Fibroblast of skin of abdomen (primary cell): ENCODE measurements at regions not wholly inside any gene's neighbourhood (a gene's known extent, or its start where the extent isn't known, plus 50 kb on each side); places are given as distances from the start of the nearest gene placed in this dataset.

Experiments
- DNase-seq: peaks from one replicate; pipeline ENCODE4 v3.0.0-alpha.2; 2013

DNA sequence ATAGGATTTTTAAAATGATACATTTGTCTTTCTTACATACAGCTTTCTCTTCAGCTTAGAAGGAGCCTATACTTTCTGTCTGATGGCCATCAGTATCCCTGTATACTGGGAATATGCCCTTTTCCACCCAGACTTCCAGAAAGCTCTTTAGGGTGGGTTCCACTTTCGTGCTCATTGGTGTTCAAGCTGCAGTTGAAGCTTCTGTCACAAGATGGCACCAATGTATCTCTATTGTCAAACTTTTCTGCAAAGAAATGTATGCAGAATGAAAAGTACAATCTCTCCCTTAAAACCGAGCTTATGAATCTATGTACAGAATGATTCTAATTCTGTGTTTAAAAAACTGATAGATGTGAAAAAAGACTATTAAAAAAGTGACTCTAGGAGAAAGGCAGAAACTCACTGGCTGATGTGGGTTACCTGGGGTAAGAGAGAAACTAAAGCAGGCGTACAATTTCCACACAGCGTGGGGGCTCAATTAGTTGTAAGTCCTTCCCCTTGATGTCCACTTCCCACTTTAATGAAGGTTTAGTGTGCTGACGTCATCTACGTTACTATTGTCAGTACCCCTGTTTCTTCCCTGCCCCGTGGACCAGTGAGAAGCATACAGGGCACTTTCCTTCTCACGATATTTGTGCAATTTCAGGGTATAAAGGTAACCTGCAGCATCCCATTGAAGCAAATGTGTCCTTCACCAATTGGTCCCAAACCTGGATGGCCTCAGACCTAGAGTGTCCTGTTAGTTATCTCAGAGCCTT lies 57.3 kb upstream of the TCEAL2 start:
- peak; percentile 0 for DNase-seq

GRCh38 chrX:102063445-102064074 lies 61.9 kb upstream of the TCEAL2 start:
- DNase-seq, result no peak

DNA sequence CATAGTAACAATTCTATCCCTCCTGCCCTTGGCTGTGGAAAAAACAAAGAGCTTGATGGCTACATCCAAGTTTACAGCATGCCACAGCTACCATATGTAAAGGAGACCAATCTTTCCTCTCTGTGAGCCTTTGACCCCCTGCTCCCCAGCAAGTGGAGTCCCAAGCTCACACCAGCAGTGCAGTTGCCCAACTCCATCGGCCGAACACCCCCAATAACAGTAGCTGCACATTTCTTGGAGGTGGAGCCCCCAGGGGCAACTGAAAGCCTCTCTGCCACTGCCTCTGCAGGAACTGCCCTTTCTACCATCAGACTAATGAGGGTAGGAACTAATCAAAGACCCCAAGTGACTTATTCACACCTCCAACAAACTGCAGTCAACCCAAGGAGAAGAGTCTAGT lies 81.0 kb upstream of the TCEAL2 start:
- DNase-seq, result no peak

GRCh38 chrX:102043380-102043779 lies 82.1 kb upstream of the TCEAL2 start:
- DNase-seq, result no peak

DNA sequence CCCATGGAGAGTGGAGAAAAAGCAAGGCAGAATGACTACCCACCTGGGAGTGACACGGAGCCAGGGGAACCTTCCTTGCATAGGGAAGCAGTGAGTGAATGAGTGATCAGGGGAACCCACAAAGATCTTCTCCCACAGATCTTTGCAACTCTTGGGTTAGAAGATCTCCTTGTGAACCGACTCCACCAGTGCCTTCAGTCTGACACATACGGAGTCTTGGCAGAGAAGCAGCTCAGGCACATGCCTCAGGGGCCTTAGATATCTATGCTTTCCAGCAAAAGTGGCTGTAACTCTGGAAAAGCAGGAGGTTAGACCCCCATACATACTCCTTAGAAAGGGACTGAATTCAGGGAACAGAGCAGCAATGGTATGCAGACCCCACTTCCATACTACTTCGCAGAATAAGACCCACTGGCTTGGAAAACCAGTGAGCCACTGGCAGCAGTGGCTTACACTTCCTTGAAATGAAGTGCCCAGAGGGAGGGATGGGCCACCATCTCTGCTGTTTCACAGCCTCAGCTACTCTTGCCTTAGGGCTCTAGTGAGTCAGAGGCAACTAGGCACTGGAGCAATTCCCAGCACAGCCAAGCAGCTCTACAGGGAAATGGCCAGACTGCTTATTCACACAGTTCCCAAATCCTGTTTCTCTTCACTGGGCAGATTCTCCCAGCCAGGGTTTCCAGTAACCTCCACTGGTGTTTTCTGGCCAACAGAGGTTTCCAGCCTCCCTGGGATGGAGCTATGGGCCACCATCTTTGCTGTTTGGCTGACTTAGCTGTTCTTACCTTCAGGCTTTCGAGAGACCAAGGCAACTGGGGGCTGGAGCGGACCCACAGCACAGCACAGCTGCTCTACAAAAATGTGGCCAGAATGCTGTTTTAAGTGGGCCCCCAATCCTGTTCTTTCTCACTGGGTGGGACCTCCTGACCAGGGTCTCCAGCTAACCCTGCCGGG lies 82.8 kb upstream of the TCEAL2 start:
- DNase-seq, result no peak

GRCh38 chrX:102029026-102029425 lies 96.5 kb upstream of the TCEAL2 start:
- DNase-seq, result no peak

DNA sequence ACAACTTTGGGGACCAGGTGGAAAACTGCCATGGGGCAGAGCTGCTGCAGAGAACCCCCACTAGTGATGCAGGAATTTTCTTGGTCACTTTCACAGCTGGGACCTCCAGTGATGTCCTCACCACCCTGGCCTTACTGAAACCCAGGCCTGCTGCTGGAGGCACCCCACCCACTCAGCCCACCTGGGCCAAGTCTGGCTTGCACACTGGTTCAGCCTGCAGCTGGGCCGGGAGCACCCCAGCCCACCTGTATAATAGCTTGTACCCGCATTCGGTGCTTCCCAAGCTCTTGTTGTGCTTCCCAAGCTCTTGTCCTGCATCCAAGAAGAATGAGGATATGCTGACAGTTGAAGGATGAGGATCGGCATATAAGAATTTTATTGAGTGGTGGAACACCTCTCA lies 86.4 kb upstream of the ZMAT1 start:
- DNase-seq, result no peak

- no peak for DNase-seq
These were observed 77.1 kb upstream of the ZMAT1 start for GRCh38 chrX:102008901-102009300.

DNA sequence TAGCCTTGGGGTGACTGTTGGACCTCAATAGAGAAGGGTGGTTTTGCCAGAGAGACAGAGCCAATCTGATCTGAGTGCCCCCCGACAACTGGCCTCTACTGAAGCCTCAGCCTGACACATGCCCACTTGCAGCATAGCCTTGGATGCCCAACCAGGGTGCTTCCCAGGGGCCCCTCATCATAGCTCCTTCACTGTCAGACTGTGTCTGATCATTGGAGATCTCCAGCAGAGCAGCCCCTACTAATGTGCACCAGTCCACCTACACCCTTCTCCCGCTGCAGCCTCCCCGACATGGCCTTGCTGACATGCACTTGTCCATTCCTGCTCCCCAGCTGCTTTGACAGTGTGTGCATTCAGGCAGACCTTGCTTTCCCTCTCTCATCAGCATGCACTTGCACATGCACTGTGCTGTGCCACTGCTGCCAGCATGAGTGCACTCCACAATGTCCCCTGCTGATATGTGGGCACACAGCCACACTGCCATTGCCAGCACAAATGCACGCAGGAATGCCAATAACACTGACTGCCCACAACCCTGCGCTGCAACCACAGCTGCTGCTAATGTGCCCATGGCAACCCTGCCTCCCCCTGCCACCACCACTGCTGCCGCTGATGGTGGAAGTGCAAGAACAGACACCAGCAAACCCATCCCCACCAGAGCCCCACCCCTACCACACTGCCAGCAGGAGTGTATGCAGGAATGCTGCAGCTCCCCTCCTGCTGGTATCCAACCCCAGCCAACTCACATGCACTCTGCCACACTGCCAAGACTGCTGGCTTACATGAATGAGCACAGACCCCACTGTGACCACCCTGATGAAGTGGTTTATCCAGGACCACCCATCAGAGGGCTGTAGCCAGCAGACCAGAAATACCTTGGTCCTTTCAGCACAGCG lies 68.1 kb upstream of the ZMAT1 start:
- DNase-seq, result no peak

DNA sequence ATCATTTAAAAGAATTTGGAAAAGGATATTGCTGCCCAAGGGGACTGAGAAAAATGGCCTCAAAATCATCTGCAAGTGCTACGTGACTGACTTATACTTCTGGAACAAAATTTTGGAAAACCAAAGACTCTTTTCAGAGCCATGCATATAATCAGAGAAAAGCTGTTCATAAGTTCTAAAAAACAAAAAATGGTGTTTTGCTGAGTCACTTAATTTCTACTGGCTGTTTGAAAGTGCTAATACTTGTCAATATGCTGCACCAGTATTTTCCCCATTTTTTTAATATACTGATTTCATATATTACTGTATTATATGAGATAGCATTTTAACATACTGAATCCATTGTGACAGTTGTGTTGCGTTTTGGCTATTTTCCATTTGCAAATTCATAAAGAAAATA lies 61.5 kb upstream of the ZMAT1 start:
- no peak for DNase-seq

DNA sequence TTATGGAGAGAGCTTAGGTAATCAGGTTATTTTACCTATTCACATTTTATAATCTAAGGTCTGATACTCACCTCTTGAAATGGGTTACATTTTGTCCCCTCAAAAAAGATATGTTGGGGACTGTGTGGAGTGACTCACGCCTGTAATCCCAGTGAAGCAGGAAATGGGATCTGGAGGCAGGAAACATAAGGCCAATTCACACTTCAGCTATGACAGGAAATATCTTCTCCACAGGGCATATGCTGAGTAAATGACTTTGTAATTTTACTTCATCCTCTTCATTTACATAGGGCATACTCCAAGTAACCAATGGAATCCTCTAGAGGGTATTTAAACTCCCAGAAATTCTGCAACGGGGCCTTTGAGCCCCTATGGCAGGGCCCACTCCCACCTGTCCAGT lies 54.8 kb upstream of the ZMAT1 start:
- peak; percentile 8 for DNase-seq
